ENCODE measurements at regions not wholly inside any gene's neighbourhood (a gene's known extent, or its start where the extent isn't known, plus 50 kb on each side); places are given as distances from the start of the nearest gene placed in this dataset.

GRCh38 chr2:37526856-37527255 lies 144.6 kb downstream of the CDC42EP3 start:
- TF ChIP-seq POLR2AphosphoS5 (IDR thresholded peaks at IDR 0.05): no peak
- no peak for TF ChIP-seq CTCF (IDR thresholded peaks at IDR 0.05)
